GM10248 (cell line): ENCODE measurements at regions not wholly inside any gene's neighbourhood (a gene's known extent, or its start where the extent isn't known, plus 50 kb on each side); places are given as distances from the start of the nearest gene placed in this dataset.

Experiments
- CTCF ChIA-PET: fragments of 300-600 bp; sonication (Branson Sonifier 250); formaldehyde crosslinking; extraction: SDS; loops from one replicate; lab custom pipeline; 2021; ENCODE audit warnings: antibody characterized with exemption; lab: Yijun Ruan, JAX
- POLR2A ChIA-PET: fragments of 350-650 bp; sonication (Branson Sonifier 250); formaldehyde crosslinking; extraction: SDS; loops from one replicate; lab custom pipeline; 2020; ENCODE audit warnings: antibody characterized with exemption; lab: Yijun Ruan, JAX
- DNase-seq: peaks from one replicate; pipeline ENCODE4 v3.0.0; 2012; ENCODE audit errors: extremely low spot score
- CTCF ChIP-seq: IDR thresholded peaks from 2 replicates; pipeline ENCODE4 v1.5.1; 2012; ENCODE audit warnings: mild to moderate bottlenecking, low read depth; ENCODE audit errors: extremely low read depth, missing control alignments, control extremely low read depth

DNA sequence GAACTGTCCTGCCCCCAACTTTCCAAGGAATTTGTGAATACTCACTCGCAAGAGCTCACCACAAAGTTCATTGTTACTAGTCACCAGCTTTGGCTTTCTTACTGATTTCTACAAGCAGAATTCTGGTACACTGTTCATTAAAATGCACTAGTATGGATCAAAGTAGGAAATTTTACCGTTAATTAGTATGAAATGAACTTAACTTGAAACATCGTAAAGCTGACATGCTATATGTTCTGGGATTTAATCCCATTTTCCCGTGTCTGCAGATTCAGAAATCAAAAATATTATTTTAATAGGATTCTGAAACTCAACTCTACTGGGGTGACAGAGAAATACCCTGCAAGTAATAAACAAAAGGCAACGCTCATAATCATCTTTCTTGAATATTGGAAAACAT lies 399.3 kb downstream of the DOK5 start:
- no peak for DNase-seq
- POLR2A ChIA-PET = no interaction called here
- CTCF ChIA-PET = no interaction called here
- no peak for TF ChIP-seq CTCF

GRCh38 chr20:54872440-54872839 lies 397.0 kb downstream of the DOK5 start:
- CTCF ChIA-PET = no interaction called here
- TF ChIP-seq CTCF = no peak
- POLR2A ChIA-PET = no interaction called here
- no peak for DNase-seq

DNA sequence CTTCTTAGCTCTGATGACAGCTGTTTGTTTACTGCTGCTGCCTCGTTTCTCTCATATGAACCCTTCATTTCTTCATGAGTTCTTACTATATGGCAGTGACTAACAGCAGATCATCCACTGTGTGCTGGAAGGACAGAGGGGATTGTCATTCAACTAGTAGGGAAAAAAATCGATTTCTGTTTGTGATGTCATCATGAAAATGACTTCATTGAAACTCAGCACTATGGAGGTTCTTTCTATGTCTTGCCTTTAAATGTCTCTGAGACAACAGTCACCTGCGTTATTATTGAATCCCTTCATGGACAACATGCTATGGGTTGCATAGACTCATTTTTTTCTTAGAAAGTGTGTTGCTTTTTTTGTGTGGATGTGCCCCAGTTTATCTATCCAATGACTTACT lies 394.4 kb downstream of the DOK5 start:
- ChIA-PET CTCF (no interaction called here), POLR2A (no interaction called here)
- no peak for TF ChIP-seq CTCF
- DNase-seq = no peak

- CTCF ChIA-PET = no interaction called here
- POLR2A ChIA-PET = no interaction called here
- TF ChIP-seq CTCF = no peak
- DNase-seq = no peak
Observed at GRCh38 chr20:54865273-54865672, 389.9 kb downstream of the DOK5 start.

DNA sequence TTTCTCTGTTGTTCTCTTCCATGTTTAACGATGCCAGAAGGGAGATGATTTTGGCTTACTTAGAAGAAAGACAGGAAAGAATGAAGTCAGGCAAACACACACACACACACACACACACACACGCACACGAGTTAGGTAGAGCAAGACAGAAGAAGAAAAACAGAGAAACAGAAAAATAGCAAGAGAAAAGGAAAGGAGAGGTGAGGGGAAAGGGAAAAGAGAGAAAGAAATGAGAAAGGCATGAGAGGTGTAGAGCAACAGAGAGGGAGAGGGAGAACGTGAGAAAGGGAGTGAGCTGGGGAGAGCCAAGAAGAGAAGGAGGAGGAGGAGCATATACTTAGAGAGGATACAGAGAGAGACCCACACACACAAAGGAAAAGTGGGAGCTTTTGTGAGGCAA lies 385.3 kb downstream of the DOK5 start:
- DNase-seq = no peak
- ChIA-PET CTCF (no interaction called here), POLR2A (no interaction called here)
- TF ChIP-seq CTCF = no peak

GRCh38 chr20:54856202-54856601 lies 380.8 kb downstream of the DOK5 start:
- CTCF ChIA-PET = interaction anchor here (1.2 kb wide), 1 partner anchor 32 kb away, joined by 3 read pairs; no protein-coding TSS in a partner anchor
- no peak for DNase-seq
- POLR2A ChIA-PET = no interaction called here
- no peak for TF ChIP-seq CTCF

- no peak for TF ChIP-seq CTCF
- POLR2A ChIA-PET = no interaction called here
- CTCF ChIA-PET = no interaction called here
- DNase-seq = no peak
Observed at GRCh38 chr20:54849741-54850140, 374.3 kb downstream of the DOK5 start.
